NCI-H1930 (cell line): ENCODE measurements at regions not wholly inside any gene's neighbourhood (a gene's known extent, or its start where the extent isn't known, plus 50 kb on each side); places are given as distances from the start of the nearest gene placed in this dataset.

Experiments used
- DNase-seq, 2 experiments: peaks; one replicate each; lab custom pipeline; 2025; lab: John Stamatoyannopoulos, UW

- DNase-seq = no peak
Observed at GRCh38 chr2:16818203-16818556, 152.5 kb upstream of the CYRIA start.

GRCh38 chr2:16817305-16818202 is 151.9 kb upstream of the CYRIA start:
- DNase-seq = no peak

- no peak for DNase-seq
Observed at GRCh38 chr2:16816522-16816921, 150.9 kb upstream of the CYRIA start.

DNA sequence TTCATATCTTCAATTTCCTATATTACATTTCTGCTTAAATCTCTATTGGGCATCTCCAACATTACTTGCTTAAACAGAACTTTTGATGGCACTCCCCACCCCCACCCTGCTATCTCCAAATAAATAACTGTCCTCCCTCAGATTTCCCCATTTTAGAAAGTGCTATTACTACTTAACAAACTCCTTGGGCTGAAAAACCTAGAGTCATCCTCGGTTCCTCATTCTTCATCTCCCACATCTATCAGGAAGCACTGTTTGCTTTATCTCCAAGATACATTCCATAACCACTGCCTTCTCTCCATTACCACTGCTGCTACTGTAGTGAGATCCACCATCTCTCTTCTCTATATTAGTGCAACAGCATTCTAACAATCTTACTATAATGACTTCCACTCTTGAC is 150.4 kb upstream of the CYRIA start:
- DNase-seq = no peak

- DNase-seq = no peak
Observed at GRCh38 chr2:16813593-16813992, 148.0 kb upstream of the CYRIA start.

DNA sequence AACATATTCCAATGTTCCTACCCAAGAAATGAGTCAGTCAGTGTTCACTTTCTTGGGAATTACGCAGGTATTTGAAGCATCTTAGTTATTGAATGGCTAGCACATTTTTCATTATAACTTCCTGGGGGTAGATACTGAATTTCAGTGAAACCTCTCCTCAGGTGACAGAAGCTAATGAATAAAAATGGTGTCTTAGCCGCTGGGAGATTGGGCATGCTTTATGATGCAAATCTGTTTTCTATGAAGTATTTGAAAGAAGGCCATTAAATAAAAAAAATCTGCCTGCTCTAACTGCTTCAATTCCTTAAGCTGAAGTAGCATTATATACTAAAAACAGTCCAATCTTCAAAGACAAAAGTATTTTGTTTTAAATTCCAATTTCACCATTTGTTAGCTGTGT is 132.8 kb upstream of the CYRIA start:
- DNase-seq = no peak

- no peak for DNase-seq
Observed at GRCh38 chr2:16791496-16791895, 125.9 kb upstream of the CYRIA start.

DNA sequence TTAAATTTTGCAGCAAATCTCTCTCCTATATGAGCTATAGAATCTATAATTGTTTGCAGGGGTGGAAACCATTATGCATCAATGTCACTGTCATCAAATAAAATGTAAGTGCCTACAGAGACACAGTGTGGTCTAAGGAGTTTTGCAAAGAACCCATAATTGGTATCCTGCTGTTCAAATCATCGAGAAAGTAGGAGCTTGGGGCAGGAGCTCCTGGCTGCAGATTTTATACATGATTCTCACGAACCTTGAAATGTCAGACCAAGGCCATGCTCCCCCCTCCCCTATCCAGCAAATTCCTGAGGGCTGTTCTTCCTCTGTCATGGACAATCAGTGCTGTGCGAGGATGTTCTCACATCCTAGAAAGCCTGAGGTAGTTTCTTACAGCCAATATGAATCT is 119.5 kb upstream of the CYRIA start:
- DNase-seq = no peak

- no peak for DNase-seq
Observed at GRCh38 chr2:16784652-16785051, 119.0 kb upstream of the CYRIA start.

DNA sequence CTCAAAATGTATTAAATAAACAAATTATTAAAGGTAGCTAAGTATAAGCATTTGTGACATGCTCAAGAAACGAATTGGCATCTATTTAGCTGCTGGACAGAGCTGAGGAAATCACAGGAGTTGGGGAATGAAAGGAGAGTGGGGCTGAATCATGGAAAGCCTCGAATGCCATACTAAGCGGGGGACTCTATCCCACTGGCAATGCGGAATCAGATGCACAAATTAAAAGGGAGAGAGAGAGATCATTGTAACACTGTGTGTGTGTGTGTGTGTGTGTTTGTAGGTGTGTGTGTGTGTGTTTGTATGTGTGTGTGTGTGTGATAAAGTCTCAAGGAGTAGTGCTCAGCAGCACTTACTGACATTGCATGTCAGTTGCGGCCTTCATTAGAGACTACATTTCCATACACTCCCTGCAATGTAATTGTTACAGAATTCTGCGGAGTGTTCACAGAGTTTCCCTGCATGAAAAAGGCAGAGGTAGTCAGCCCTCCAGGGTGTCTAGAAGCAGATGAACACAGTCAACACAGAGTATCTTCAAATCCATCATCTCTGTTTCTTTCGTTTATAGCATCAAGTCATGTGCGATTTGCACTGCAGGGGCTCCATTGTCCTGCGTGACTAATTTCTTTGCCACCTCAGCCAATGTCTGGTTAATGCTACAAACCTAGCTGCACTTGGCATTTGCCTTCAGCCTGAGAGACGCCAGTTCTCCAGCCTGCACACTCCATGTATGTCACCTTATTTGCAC is 111.7 kb upstream of the CYRIA start:
- no peak for DNase-seq

- DNase-seq = no peak
Observed at GRCh38 chr2:16775899-16776231, 110.2 kb upstream of the CYRIA start.

DNA sequence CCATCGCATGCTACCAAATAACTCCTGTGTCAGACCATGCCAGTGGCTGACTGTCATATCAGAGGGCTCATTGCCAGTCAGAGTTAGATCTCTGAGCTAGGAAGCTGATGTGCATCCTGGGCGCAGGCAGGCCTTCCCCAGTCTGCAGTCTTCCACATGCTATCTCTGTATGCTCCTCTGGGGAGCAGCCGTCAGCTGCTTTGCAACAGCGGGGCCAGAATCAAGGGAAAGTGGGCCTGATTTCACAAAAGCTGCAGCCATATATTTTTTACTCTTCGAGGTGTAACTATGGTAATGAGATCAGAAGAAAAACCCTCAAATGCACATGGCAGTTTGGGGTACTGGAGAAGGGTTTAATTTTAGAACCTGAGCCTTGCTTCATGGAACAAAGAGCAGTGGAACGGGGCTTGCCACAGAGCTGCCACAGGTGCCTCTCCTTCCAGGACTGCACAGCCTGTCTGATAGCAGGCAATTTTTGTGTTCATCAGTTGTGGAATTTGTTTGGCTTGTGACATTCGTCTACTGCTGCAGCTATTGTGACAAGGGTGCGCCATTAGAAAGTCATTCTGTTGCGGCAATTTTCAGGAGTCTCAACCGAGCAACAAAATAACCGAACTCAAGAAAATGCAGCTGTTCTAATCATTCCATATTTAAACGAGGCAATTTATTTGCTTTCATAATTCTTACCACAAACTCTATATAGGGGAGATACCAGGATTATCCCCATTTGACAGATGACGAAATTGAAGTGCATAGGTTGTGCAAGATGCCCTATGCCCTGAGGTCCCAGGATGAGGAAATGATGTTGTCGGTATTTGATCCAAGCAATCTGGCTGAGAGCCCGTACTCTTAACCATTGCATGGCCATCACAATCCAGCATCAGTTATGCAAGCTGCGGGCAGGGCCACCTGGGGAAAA is 109.6 kb upstream of the CYRIA start:
- no peak for DNase-seq

- no peak for DNase-seq
Observed at GRCh38 chr2:16774091-16774490, 108.5 kb upstream of the CYRIA start.

GRCh38 chr2:16773080-16773713 is 107.6 kb upstream of the CYRIA start:
- DNase-seq = peak; percentile 22 to 31

DNA sequence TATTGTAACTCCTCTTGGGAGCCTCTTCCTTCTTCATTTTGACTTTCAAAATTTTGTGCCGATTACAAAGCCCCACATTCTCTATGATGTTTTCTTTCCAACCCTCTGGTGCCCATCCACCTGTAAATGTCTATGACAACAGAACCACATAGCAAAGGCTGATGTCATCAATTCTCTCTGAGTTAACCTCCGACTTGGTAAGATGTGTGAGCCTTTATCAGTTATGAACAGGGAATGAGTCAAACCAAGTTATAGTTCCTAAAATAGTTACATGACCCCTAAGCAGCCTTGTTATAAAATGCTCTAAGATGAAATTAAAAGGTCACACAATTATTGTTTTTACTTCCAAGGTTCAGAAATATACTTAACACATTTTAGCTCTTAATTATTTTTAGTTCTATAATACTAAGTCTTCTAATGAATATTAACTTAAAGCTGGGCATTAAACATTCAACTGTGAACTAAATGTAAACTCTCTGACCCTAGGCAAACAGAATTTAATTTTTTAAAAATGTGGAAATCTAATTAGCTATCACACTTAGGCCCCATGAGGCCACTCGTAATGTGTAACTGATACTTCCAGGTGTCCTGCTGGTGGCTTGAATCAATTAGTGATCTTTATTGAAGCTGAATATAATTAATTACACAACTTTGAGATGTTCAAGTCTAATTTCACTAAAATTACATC is 102.3 kb upstream of the CYRIA start:
- DNase-seq = no peak

DNA sequence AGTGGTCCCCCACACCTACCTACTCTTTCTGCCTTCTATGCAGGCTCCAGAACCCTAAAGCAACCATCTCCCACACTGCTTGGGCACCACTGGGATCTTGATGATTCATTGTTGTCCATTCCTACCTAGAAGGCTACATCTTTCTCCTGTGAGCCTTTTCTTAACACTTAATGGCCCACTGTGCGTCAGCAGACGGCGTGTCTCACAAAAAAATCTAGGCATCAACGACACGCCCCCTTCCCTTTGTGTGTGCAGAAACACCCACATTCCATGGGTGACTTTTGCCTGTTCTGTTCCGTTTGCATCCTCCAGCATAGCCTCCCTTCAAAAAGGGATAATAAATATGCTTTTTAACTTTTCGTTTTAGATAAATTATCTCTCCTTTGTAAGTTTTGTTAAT is 99.7 kb upstream of the CYRIA start:
- no peak for DNase-seq

DNA sequence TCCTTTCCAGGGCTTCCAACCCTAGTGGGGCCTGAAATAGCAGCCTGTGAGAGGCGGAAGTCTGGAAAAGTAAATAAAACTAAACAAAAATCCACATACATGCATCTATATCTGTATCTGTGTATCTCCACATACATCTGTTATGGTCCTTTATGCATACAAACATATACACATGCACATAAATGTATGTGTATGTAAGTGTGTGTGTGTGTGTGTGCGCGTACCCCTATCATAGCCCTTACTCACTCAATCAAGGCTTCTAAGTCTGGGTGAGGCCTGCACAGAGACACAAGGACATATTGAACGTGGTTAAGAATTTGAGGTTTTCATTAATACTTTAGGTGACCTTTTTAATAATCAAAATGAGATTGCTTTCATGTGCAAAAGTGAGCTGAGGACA is 98.9 kb upstream of the CYRIA start:
- DNase-seq = no peak

GRCh38 chr2:16763493-16763899 is 97.9 kb upstream of the CYRIA start:
- DNase-seq = no peak

GRCh38 chr2:16763056-16763455 is 97.4 kb upstream of the CYRIA start:
- DNase-seq = no peak

DNA sequence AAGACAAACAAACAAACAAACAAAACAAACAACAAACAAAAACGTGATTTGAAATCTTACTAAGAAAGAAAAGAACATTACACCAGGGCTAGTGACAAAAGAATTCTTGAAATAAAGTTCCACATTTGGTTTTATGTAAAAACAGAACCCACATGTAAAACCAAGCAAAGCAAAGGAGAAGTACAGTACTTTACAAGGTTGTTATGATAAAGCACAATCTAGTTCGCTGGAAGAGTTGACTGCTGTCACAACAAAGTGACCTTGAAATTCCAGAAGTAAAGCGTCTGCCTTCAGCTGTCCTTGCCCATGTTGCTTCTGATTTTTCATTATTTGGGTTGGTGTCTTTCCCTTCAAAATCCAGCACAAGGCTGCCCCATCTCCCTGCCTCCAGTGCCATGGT is 94.8 kb upstream of the CYRIA start:
- DNase-seq = no peak
